GM21576 (cell line): ENCODE measurements at regions not wholly inside any gene's neighbourhood (a gene's known extent, or its start where the extent isn't known, plus 50 kb on each side); places are given as distances from the start of the nearest gene placed in this dataset.

ENCODE experiments used
- ATAC-seq: cut with Tn5 transposase; IDR thresholded peaks from one replicate; pipeline ENCODE4 v1.9.1; 2021; ENCODE audit warnings: mild to moderate bottlenecking, moderate library complexity; ENCODE audit not compliant: unreplicated experiment

- ATAC-seq: no peak
Measured at GRCh38 chr4:168028970-168029597, 63.3 kb upstream of the ANXA10 start.

GRCh38 chr4:168037676-168038075, 54.7 kb upstream of the ANXA10 start:
- no peak for ATAC-seq

GRCh38 chr4:168039593-168039992, 52.7 kb upstream of the ANXA10 start:
- ATAC-seq: no peak
